Ishikawa (cell line): ENCODE measurements at regions not wholly inside any gene's neighbourhood (a gene's known extent, or its start where the extent isn't known, plus 50 kb on each side); places are given as distances from the start of the nearest gene placed in this dataset.

Source experiments
- CEBPB ChIP-seq: IDR thresholded peaks from 2 replicates; pipeline ENCODE4 v1.6.1; 2012
- CREB1 ChIP-seq: IDR thresholded peaks from 2 replicates; pipeline ENCODE4 v1.6.1; 2012; ENCODE audit warnings: low read depth
- EGR1 ChIP-seq: IDR thresholded peaks from 2 replicates; pipeline ENCODE4 v1.6.1; 2012
- EP300 ChIP-seq: IDR thresholded peaks from 2 replicates; pipeline ENCODE4 v1.6.1; 2012; ENCODE audit warnings: borderline replicate concordance
- FOXM1 ChIP-seq: IDR thresholded peaks from 2 replicates; pipeline ENCODE4 v1.6.1; 2012; ENCODE audit warnings: low read depth, borderline replicate concordance
- MAX ChIP-seq: IDR thresholded peaks from 2 replicates; pipeline ENCODE4 v1.6.1; 2012
- NFIC ChIP-seq: IDR thresholded peaks from 2 replicates; pipeline ENCODE4 v1.6.1; 2012
- RAD21 ChIP-seq: IDR thresholded peaks from 2 replicates; pipeline ENCODE4 v1.6.1; 2012; ENCODE audit warnings: low read depth
- REST ChIP-seq: IDR thresholded peaks from 2 replicates; pipeline ENCODE4 v1.6.1; 2012; ENCODE audit warnings: low read depth, mild to moderate bottlenecking
- TAF1 ChIP-seq: IDR thresholded peaks from 2 replicates; pipeline ENCODE4 v1.6.1; 2012; ENCODE audit warnings: low read depth, mild to moderate bottlenecking
- TCF12 ChIP-seq: IDR thresholded peaks from 2 replicates; pipeline ENCODE4 v1.6.1; 2012; ENCODE audit warnings: low read depth
- TEAD4 ChIP-seq: IDR thresholded peaks from 2 replicates; pipeline ENCODE4 v1.6.1; 2012
- USF1 ChIP-seq: IDR thresholded peaks from 2 replicates; pipeline ENCODE4 v1.6.1; 2012
- YY1 ChIP-seq: IDR thresholded peaks from 2 replicates; pipeline ENCODE4 v1.6.1; 2012; ENCODE audit warnings: low read depth
- ZBTB7A ChIP-seq: IDR thresholded peaks from 2 replicates; pipeline ENCODE4 v1.6.1; 2012; ENCODE audit warnings: low read depth

GRCh38 chr9:38176251-38176650, 107.2 kb upstream of the SHB start:
- TF ChIP-seq ZBTB7A (no peak), TEAD4 (no peak), YY1 (no peak), TAF1 (no peak), EGR1 (no peak), MAX (no peak), REST (no peak), RAD21 (no peak), USF1 (no peak), CEBPB (no peak), FOXM1 (no peak), EP300 (no peak), TCF12 (no peak), CREB1 (no peak)

GRCh38 chr9:38175423-38175822, 106.4 kb upstream of the SHB start:
- TF ChIP-seq CEBPB (no peak), RAD21 (no peak), CREB1 (no peak), USF1 (no peak), FOXM1 (no peak), EGR1 (no peak), REST (no peak), TAF1 (no peak), MAX (no peak), ZBTB7A (no peak), TCF12 (no peak), TEAD4 (no peak), YY1 (no peak), EP300 (no peak), NFIC (no peak)

GRCh38 chr9:38172586-38172985, 103.6 kb upstream of the SHB start:
- TF ChIP-seq REST (no peak), EGR1 (no peak), NFIC (no peak), MAX (no peak)

- TF ChIP-seq USF1 = no peak
- no peak for TF ChIP-seq ZBTB7A
- TF ChIP-seq EP300 = no peak
- no peak for TF ChIP-seq EGR1
- TF ChIP-seq NFIC = no peak
- TF ChIP-seq FOXM1 = no peak
- no peak for TF ChIP-seq YY1
- TF ChIP-seq TAF1 = no peak
- TF ChIP-seq MAX = no peak
- TF ChIP-seq CREB1 = no peak
- no peak for TF ChIP-seq CEBPB
- no peak for TF ChIP-seq RAD21
- no peak for TF ChIP-seq TCF12
- no peak for TF ChIP-seq TEAD4
- no peak for TF ChIP-seq REST
These were observed 102.9 kb upstream of the SHB start for GRCh38 chr9:38171926-38172325.
